Astrocyte (in vitro differentiated cells and primary cell): ENCODE measurements at regions not wholly inside any gene's neighbourhood (a gene's known extent, or its start where the extent isn't known, plus 50 kb on each side); places are given as distances from the start of the nearest gene placed in this dataset.

ENCODE experiments used
- DNase-seq: peaks from one replicate; pipeline ENCODE4 v3.0.0-alpha.2; 2010; ENCODE audit warnings: low read depth
- FAIRE-seq: peaks from 2 replicates; lab custom pipeline; 2011; peaks lifted over from hg19 to GRCh38; lab: Jason Lieb, UNC
- H2AFZ ChIP-seq: 2 replicates; pipeline ENCODE4 v1.6.0; 2012; ENCODE audit warnings: low read depth, low read length, inconsistent platforms
- H3K27ac ChIP-seq: 2 replicates; pipeline ENCODE4 v1.5.1; 2011; ENCODE audit warnings: low read depth, low read length, inconsistent platforms
- H3K27me3 ChIP-seq: 2 replicates; pipeline ENCODE4 v1.6.0; 2011; ENCODE audit warnings: low read length, inconsistent platforms; ENCODE audit not compliant: insufficient read depth
- H3K36me3 ChIP-seq: 2 replicates; pipeline ENCODE4 v1.5.1; 2011; ENCODE audit warnings: low read length, inconsistent platforms; ENCODE audit not compliant: insufficient read depth
- H3K4me1 ChIP-seq: 2 replicates; pipeline ENCODE4 v1.5.1; 2011; ENCODE audit warnings: low read length, inconsistent platforms; ENCODE audit not compliant: insufficient read depth
- H3K4me2 ChIP-seq: 2 replicates; pipeline ENCODE4 v1.6.0; 2012; ENCODE audit warnings: low read length, inconsistent platforms
- H3K4me3 ChIP-seq: 2 replicates; pipeline ENCODE4 v1.5.1; 2011; ENCODE audit warnings: low read depth, mild to moderate bottlenecking, low read length, inconsistent platforms; ENCODE audit not compliant: insufficient read depth
- H3K79me2 ChIP-seq: 2 replicates; pipeline ENCODE4 v1.6.0; 2012; ENCODE audit warnings: mild to moderate bottlenecking, low read length, inconsistent platforms; ENCODE audit not compliant: insufficient read depth
- H3K9ac ChIP-seq: 2 replicates; pipeline ENCODE4 v1.6.0; 2012; ENCODE audit warnings: mild to moderate bottlenecking, low read length, inconsistent platforms
- H3K9me3 ChIP-seq: 2 replicates; pipeline ENCODE4 v1.5.1; 2012; ENCODE audit warnings: low read depth, mild to moderate bottlenecking, low read length, inconsistent platforms; ENCODE audit not compliant: insufficient read depth
- H4K20me1 ChIP-seq: 2 replicates; pipeline ENCODE4 v1.6.0; 2012; ENCODE audit warnings: low read length, inconsistent platforms; ENCODE audit not compliant: insufficient read depth
- H3K27ac Mint-ChIP-seq: one replicate; pipeline ENCODE4 v1.8.0; 2021; ENCODE audit warnings: mild to moderate bottlenecking, mixed read lengths; ENCODE audit not compliant: unreplicated experiment
- H3K27me3 Mint-ChIP-seq: one replicate; pipeline ENCODE4 v1.8.0; 2021; ENCODE audit warnings: low read depth, mixed read lengths; ENCODE audit not compliant: unreplicated experiment
- H3K36me3 Mint-ChIP-seq: one replicate; pipeline ENCODE4 v1.8.0; 2021; ENCODE audit warnings: low read depth, mixed read lengths; ENCODE audit not compliant: unreplicated experiment
- H3K4me1 Mint-ChIP-seq: one replicate; pipeline ENCODE4 v1.8.0; 2021; ENCODE audit warnings: low read depth, mixed read lengths; ENCODE audit not compliant: unreplicated experiment
- H3K4me3 Mint-ChIP-seq: one replicate; pipeline ENCODE4 v1.8.0; 2021; ENCODE audit warnings: mild to moderate bottlenecking, moderate library complexity, mixed read lengths; ENCODE audit not compliant: unreplicated experiment
- H3K9me3 Mint-ChIP-seq: one replicate; pipeline ENCODE4 v1.8.0; 2021; ENCODE audit warnings: mild to moderate bottlenecking, mixed read lengths; ENCODE audit not compliant: unreplicated experiment
- CTCF ChIP-seq: IDR thresholded peaks from 2 replicates; pipeline ENCODE4 v1.5.1; 2011; ENCODE audit warnings: low read depth, mild to moderate bottlenecking, inconsistent platforms, low read length, moderate library complexity; ENCODE audit not compliant: insufficient read depth
- EZH2 ChIP-seq: IDR thresholded peaks from 2 replicates; pipeline ENCODE4 v1.6.1; 2012; ENCODE audit warnings: mild to moderate bottlenecking, low read length, inconsistent platforms; ENCODE audit not compliant: insufficient read depth

GRCh38 chr6:50124572-50124971, 74.8 kb upstream of the DEFB112 start:
- Histone ChIP-seq H3K79me2 (no peaks in the 10 kb centered on the region), H3K9me3 (no peaks in the 10 kb centered on the region), H3K27ac (no peak overlapping the region), H3K27me3 (no peaks in the 10 kb centered on the region), H3K9ac (no peak overlapping the region), H4K20me1 (no peaks in the 10 kb centered on the region), H3K4me3 (no peak overlapping the region), H2AFZ (no peak overlapping the region), H3K4me1 (no peaks in the 10 kb centered on the region), H3K36me3 (no peaks in the 10 kb centered on the region), H3K4me2 (no peak overlapping the region)
- H3K27me3 Mint-ChIP-seq, result no peaks in the 10 kb centered on the region
- DNase-seq, result no peak
- no peaks in the 10 kb centered on the region for H3K9me3 Mint-ChIP-seq
- FAIRE-seq, result no peak
- peaks cover 6% of the 10 kb centered on the region for H3K4me1 Mint-ChIP-seq
- TF ChIP-seq CTCF, result no peak
- TF ChIP-seq EZH2, result no peak
- H3K36me3 Mint-ChIP-seq, result no peaks in the 10 kb centered on the region
- H3K4me3 Mint-ChIP-seq, result no peak overlapping the region
- no peak overlapping the region for H3K27ac Mint-ChIP-seq

DNA sequence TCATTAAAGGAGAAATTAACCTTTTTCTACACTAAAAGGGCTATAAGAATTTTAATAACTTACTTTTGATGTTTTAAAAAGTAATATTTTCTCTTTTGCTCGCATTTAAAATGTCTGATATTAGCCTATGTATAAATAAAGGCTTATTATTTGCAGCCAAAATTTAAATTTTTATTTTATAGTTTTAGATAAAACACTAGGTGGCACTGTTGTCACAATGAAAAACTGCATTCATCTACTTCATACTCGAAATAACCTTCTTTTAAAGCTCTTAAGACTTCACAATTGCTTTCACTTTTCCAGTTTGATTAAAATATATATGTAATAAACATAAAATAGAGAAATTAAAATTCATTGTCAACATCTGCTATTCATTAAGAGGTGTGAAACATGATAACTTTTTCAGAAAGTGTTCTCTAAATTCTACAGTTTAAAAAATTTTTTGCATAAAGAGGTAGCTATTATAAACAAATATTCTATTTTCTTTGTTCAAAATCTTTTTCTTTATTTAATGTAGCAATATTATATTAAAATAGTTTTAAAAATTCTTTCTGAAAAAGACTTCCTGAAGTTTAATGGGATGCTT, 78.8 kb upstream of the DEFB112 start:
- no peaks in the 10 kb centered on the region for H3K36me3 Mint-ChIP-seq
- H3K9me3 ChIP-seq, result no peaks in the 10 kb centered on the region
- no peaks in the 10 kb centered on the region for H4K20me1 ChIP-seq
- H3K36me3 ChIP-seq, result no peaks in the 10 kb centered on the region
- DNase-seq (no peak), FAIRE-seq (no peak)
- no peak overlapping the region for H3K4me3 ChIP-seq
- peak; percentile 36 for TF ChIP-seq CTCF
- TF ChIP-seq EZH2, result no peak
- H2AFZ ChIP-seq, result no peak overlapping the region
- H3K27ac ChIP-seq, result no peak overlapping the region
- no peaks in the 10 kb centered on the region for H3K9me3 Mint-ChIP-seq
- H3K4me2 ChIP-seq, result no peak overlapping the region
- no peak overlapping the region for H3K4me3 Mint-ChIP-seq
- no peaks in the 10 kb centered on the region for H3K4me1 Mint-ChIP-seq
- H3K27me3 ChIP-seq, result no peaks in the 10 kb centered on the region
- no peaks in the 10 kb centered on the region for H3K4me1 ChIP-seq
- H3K79me2 ChIP-seq, result no peaks in the 10 kb centered on the region
- no peaks in the 10 kb centered on the region for H3K27me3 Mint-ChIP-seq
- no peak overlapping the region for H3K27ac Mint-ChIP-seq
- H3K9ac ChIP-seq, result no peak overlapping the region

GRCh38 chr6:50135968-50136367, 86.2 kb upstream of the DEFB112 start:
- H3K4me2 ChIP-seq, result no peak overlapping the region

More at GRCh38 chr6:50135968-50136367, 86.2 kb upstream of the DEFB112 start:
- Mint-ChIP-seq H3K9me3 (no peaks in the 10 kb centered on the region), H3K4me3 (no peak overlapping the region), H3K36me3 (no peaks in the 10 kb centered on the region), H3K4me1 (no peaks in the 10 kb centered on the region), H3K27me3 (no peaks in the 10 kb centered on the region), H3K27ac (no peak overlapping the region)
- no peaks in the 10 kb centered on the region for H3K27me3 ChIP-seq
- H3K9me3 ChIP-seq, result no peaks in the 10 kb centered on the region
- DNase-seq (no peak), FAIRE-seq (no peak)
- no peak overlapping the region for H3K27ac ChIP-seq
- no peak overlapping the region for H3K4me3 ChIP-seq
- no peak overlapping the region for H2AFZ ChIP-seq
- H4K20me1 ChIP-seq, result no peaks in the 10 kb centered on the region
- no peaks in the 10 kb centered on the region for H3K79me2 ChIP-seq
- TF ChIP-seq EZH2, result no peak
- TF ChIP-seq CTCF, result no peak
- no peaks in the 10 kb centered on the region for H3K4me1 ChIP-seq
- no peak overlapping the region for H3K9ac ChIP-seq
- H3K36me3 ChIP-seq, result no peaks in the 10 kb centered on the region
